ENCODE measurements at regions not wholly inside any gene's neighbourhood (a gene's known extent, or its start where the extent isn't known, plus 50 kb on each side); places are given as distances from the start of the nearest gene placed in this dataset.

GRCh38 chr1:11407301-11407994, 71.5 kb upstream of the DISP3 start:
- no peak overlapping the region for H3K4me2 ChIP-seq (ENCODE audit: low read length)
- H3K4me3 ChIP-seq (ENCODE audit: low read depth, low read length, poor library complexity, severe bottlenecking), result no peak overlapping the region
- no peaks in the 10 kb centered on the region for H3K4me1 ChIP-seq (ENCODE audit: insufficient read depth, low read length, severe bottlenecking)
- no peaks in the 10 kb centered on the region for H3F3A ChIP-seq (ENCODE audit: insufficient read depth, low read length)
- H3K9me2 ChIP-seq (ENCODE audit: low read depth, low read length), result no peaks in the 10 kb centered on the region
- no peaks in the 10 kb centered on the region for H3K27me3 ChIP-seq (ENCODE audit: insufficient read depth, low read length)
- H4K20me1 ChIP-seq (ENCODE audit: insufficient read depth, low read length), result no peaks in the 10 kb centered on the region
- no peak overlapping the region for H3K27ac ChIP-seq (ENCODE audit: low read depth, low read length, poor library complexity, severe bottlenecking)
- H3K9ac ChIP-seq (ENCODE audit: low read length), result no peak overlapping the region
- peaks cover 4% of the 10 kb centered on the region; the same call in 1 of the 2 replicates for H3K9me3 ChIP-seq (ENCODE audit: low read length)
- no peaks in the 10 kb centered on the region for H3K36me3 ChIP-seq (ENCODE audit: insufficient read depth, low read length)
- TF ChIP-seq, protein P1, sequence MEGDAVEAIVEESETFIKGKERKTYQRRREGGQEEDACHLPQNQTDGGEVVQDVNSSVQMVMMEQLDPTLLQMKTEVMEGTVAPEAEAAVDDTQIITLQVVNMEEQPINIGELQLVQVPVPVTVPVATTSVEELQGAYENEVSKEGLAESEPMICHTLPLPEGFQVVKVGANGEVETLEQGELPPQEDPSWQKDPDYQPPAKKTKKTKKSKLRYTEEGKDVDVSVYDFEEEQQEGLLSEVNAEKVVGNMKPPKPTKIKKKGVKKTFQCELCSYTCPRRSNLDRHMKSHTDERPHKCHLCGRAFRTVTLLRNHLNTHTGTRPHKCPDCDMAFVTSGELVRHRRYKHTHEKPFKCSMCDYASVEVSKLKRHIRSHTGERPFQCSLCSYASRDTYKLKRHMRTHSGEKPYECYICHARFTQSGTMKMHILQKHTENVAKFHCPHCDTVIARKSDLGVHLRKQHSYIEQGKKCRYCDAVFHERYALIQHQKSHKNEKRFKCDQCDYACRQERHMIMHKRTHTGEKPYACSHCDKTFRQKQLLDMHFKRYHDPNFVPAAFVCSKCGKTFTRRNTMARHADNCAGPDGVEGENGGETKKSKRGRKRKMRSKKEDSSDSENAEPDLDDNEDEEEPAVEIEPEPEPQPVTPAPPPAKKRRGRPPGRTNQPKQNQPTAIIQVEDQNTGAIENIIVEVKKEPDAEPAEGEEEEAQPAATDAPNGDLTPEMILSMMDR (IDR thresholded peaks at IDR 0.05; ENCODE audit: low read length), result no peak
- TF ChIP-seq EZH2 (IDR thresholded peaks at IDR 0.05; ENCODE audit: borderline replicate concordance, low read length), result no peak
- H2AFZ ChIP-seq (ENCODE audit: low read length), result no peak overlapping the region
- H3K79me2 ChIP-seq (ENCODE audit: insufficient read depth, low read length), result no peaks in the 10 kb centered on the region

GRCh38 chr1:11412141-11412540, 66.8 kb upstream of the DISP3 start:
- H4K20me1 ChIP-seq (ENCODE audit: insufficient read depth, low read length), result no peaks in the 10 kb centered on the region
- no peak overlapping the region for H3K9ac ChIP-seq (ENCODE audit: low read length)
- no peak overlapping the region for H3K27ac ChIP-seq (ENCODE audit: low read depth, low read length, poor library complexity, severe bottlenecking)
- H3K4me2 ChIP-seq (ENCODE audit: low read length), result no peak overlapping the region
- H3K4me1 ChIP-seq (ENCODE audit: insufficient read depth, low read length, severe bottlenecking), result no peaks in the 10 kb centered on the region
- no peaks in the 10 kb centered on the region for H3K79me2 ChIP-seq (ENCODE audit: insufficient read depth, low read length)
- H2AFZ ChIP-seq (ENCODE audit: low read length), result no peak overlapping the region
- no peaks in the 10 kb centered on the region for H3K9me2 ChIP-seq (ENCODE audit: low read depth, low read length)
- TF ChIP-seq, protein P1 (IDR thresholded peaks at IDR 0.05; ENCODE audit: low read length), result no peak
- no peak for TF ChIP-seq EZH2 (IDR thresholded peaks at IDR 0.05; ENCODE audit: borderline replicate concordance, low read length)
- no peaks in the 10 kb centered on the region for H3K36me3 ChIP-seq (ENCODE audit: insufficient read depth, low read length)
- no peaks in the 10 kb centered on the region; the same call in 1 of the 2 replicates for H3K9me3 ChIP-seq (ENCODE audit: low read length)
- no peak overlapping the region for H3K4me3 ChIP-seq (ENCODE audit: low read depth, low read length, poor library complexity, severe bottlenecking)
- no peaks in the 10 kb centered on the region for H3F3A ChIP-seq (ENCODE audit: insufficient read depth, low read length)
- 0 out of 2 replicates have a peak, but pooled peaks cover 4% of the 10 kb centered on the region for H3K27me3 ChIP-seq (ENCODE audit: insufficient read depth, low read length)

- no peaks in the 10 kb centered on the region for H3K9me3 ChIP-seq (ENCODE audit: low read length)
- H3K4me2 ChIP-seq (ENCODE audit: low read length), result no peak overlapping the region
- H3K36me3 ChIP-seq (ENCODE audit: insufficient read depth, low read length), result no peaks in the 10 kb centered on the region
- H3K4me3 ChIP-seq (ENCODE audit: low read depth, low read length, poor library complexity, severe bottlenecking), result no peak overlapping the region
- no peak overlapping the region for H3K9ac ChIP-seq (ENCODE audit: low read length)
- H3K79me2 ChIP-seq (ENCODE audit: insufficient read depth, low read length), result no peaks in the 10 kb centered on the region
- no peaks in the 10 kb centered on the region for H3F3A ChIP-seq (ENCODE audit: insufficient read depth, low read length)
- H2AFZ ChIP-seq (ENCODE audit: low read length), result no peak overlapping the region
- H3K27me3 ChIP-seq (ENCODE audit: insufficient read depth, low read length), result 0 out of 2 replicates have a peak, but pooled peaks cover 4% of the 10 kb centered on the region
- no peak for TF ChIP-seq EZH2 (IDR thresholded peaks at IDR 0.05; ENCODE audit: borderline replicate concordance, low read length)
- TF ChIP-seq, protein P1 (IDR thresholded peaks at IDR 0.05; ENCODE audit: low read length), result no peak
- H4K20me1 ChIP-seq (ENCODE audit: insufficient read depth, low read length), result no peaks in the 10 kb centered on the region
- H3K4me1 ChIP-seq (ENCODE audit: insufficient read depth, low read length, severe bottlenecking), result no peaks in the 10 kb centered on the region
- no peaks in the 10 kb centered on the region for H3K9me2 ChIP-seq (ENCODE audit: low read depth, low read length)
- no peak overlapping the region for H3K27ac ChIP-seq (ENCODE audit: low read depth, low read length, poor library complexity, severe bottlenecking)
Measured at GRCh38 chr1:11413986-11414391, 65.0 kb upstream of the DISP3 start.

Data from OCI-LY1 (cell line).